HG03521 (cell line): ENCODE measurements at regions not wholly inside any gene's neighbourhood (a gene's known extent, or its start where the extent isn't known, plus 50 kb on each side); places are given as distances from the start of the nearest gene placed in this dataset.
"Not testable (repeated sequence)": the region's sequence is repeated elsewhere in the genome, so short reads cannot be mapped to it uniquely, and the experiment has no call there.

Experiments
- ATAC-seq: cut with Tn5 transposase; IDR thresholded peaks from one replicate; pipeline ENCODE4 v1.9.1; 2021; ENCODE audit warnings: mild to moderate bottlenecking, moderate library complexity; ENCODE audit not compliant: unreplicated experiment

DNA sequence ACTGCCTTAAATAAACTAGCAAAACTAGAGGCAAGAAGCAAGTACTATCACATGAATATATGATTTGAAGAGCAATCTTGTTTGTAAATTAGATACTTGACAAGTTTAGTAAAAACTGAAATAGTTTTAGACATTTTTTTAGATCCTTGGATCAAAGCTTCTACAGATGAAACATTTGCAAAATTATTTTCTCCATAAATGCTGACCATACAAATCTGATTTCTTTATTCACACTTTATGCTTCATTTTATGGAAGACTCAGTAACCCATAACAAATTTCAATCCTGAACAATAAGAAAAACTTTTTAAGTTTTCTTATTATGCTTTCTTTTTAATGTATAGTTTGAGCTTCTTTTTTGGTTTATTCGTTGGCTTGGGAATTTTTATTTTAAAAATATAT lies 750.2 kb upstream of the SLITRK5 start:
- no peak for ATAC-seq

DNA sequence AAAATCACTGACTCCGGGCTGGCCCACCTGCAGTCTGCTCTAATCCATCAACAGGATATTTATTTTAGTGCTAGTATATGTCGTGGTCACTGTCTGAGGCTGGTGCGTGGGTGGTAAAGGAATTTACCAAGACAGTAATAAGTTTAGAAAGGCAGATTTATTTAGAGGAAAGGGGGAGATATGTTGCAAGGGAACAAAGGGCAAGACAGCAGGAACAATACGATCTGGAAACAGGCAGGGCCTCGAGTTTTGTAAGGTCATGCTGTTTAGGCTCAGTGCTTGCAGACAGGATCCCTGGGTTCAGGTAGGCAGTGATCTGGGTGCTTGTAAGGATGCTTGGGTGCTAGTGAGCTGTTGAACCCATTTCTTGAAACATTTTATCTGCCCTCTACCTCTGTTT lies 748.2 kb upstream of the SLITRK5 start:
- no peak for ATAC-seq

DNA sequence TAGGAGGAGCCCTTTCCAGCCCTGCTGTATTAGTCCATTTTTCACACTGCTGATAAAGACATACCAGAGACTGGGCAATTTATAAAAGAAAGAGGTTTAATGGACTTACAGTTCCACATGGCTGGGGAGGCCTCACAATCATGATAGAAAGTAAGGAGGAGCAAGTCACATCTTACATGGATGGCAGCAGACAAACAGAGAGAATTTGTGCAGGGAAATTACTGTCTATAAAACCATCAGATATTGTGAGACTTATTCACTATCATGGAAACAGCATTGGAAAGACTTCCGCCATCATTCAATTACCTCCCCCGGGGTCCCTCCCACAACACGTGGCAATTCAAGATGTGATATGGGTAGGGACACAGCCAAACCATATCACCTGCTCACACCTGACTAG lies 744.3 kb upstream of the SLITRK5 start:
- not testable (repeated sequence) for ATAC-seq

DNA sequence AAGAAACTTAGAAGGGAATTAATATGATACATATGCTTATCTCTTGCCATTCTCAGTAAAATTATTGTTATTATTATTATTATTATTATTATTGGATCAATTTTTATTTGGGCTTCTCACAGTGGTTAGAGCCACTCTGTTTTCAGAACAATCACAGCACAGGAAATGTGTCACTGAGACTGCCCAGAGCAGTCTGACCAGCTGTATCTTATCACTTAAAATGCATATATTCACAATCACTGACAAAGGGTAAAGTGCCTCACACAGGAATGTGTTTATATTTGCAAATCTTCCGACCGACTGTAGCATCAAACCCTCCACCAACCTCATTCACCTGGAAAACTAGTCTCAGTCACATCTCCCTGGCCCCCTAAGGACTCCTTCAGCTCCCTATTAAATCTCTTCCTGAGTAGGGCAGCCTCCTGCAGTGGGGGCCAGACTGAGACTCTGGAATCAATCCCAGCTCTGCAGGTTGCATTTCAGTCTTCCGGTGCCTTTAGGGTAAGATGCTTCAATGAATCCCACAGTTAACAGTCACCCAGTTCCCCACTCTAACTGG lies 738.3 kb upstream of the SLITRK5 start:
- ATAC-seq = no peak

DNA sequence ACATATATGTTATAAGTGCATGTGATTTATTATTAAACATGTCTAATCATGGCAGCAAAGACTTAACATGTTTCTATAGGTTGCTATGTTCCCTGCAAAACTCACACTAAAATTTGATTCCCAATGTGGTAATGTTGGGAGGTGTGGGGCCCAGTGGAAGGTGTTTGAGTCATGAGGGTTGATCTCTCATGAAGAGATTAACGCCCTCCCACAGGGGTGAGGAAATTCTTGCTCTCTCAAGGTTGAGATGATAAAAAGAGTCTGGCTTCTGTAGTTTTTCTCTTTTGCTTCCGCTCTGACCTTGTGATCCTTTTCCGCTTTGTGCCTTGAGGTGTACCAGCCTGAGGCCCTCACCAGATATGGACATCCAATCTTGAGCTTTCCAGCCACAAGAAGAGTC lies 737.5 kb upstream of the SLITRK5 start:
- no peak for ATAC-seq

DNA sequence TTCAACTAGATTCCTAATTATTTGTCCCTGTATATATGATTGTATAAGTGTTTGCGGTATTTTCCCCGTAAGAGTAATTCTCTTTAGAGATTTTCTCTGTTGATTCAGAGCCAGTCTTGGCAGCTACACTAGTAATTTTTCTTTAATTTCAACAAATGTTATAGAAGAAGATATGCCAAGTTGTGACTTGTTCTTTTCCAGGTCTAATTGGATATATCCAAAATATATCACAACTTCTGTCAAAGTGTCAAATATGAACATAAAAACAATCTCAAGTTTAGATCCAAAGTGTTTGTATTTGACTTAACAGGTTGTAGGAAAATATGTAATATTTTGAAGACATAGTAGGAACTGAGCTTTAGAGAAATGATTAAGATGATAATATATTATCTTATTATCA lies 733.9 kb upstream of the SLITRK5 start:
- no peak for ATAC-seq

DNA sequence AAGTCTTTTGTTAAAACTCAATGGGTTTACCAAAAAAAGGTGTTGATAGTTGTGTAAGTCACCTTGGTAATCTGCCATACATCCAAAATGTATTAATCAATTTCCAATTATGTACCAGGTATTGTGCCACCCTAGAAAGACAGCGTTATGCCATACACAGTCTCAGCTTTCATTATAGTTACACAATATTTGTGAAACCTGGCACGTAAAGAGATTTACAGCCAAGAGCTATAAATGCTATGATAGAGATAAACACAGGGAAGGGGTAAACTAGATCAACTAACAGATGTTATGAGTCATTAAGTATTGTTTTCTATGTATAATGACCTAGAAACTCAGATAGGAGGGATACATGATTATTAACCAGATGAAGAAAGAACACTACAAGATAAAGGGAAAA lies 725.6 kb upstream of the SLITRK5 start:
- ATAC-seq = no peak

DNA sequence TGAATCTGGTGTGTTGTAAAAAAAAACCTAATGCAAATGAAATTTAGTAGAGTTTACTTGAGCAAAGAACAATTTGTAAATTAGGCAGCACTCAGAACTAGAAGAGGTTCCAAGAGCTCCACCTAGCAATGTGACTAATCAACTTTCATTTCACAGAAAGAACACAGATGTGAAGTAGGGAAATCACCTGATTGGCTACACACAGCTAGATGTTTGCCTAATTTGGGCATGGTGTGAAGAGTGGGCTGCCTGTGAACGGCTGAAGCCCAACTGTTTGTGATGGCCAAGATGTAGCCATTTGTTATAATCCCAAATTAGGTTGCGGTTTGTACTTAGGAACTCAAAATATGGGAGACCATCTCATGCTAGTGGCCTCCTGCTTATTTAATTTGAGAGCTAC lies 724.4 kb upstream of the SLITRK5 start:
- ATAC-seq = no peak

DNA sequence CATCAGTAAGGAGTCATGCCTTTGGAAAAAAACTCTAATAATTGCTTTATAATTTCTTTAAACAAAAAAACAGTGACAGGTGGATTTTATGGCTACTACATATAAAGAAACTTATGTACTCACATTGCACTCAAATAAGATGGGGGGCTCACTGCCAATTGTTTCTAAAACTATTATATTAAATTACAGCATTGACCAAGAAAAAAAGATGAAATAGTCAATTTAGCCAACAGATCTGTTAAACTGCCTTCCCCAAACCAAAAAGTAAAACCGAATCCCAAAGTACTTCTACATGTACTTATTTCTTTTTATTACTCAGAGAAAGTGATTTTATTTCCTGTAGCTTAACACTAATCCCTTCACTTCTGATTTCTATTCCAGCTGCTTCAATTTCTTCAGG lies 716.8 kb upstream of the SLITRK5 start:
- ATAC-seq = no peak

DNA sequence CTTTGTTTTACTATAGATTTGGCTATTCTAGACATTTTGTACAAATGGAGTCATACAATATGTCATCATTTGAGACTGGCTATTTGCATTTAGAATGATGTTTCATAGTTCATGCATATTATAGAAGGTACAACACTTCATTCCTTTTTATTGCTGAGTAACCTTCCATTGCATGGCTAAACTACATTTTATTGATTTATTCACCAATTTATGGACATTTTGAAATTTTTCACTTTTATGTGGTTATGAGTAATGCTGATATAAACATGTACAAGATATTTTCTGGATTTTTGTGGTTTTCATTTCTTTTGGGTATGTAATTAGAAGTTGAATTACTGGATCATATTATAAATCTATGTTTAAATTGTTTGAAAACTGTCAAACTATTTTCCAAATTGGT lies 710.3 kb upstream of the SLITRK5 start:
- ATAC-seq = no peak

DNA sequence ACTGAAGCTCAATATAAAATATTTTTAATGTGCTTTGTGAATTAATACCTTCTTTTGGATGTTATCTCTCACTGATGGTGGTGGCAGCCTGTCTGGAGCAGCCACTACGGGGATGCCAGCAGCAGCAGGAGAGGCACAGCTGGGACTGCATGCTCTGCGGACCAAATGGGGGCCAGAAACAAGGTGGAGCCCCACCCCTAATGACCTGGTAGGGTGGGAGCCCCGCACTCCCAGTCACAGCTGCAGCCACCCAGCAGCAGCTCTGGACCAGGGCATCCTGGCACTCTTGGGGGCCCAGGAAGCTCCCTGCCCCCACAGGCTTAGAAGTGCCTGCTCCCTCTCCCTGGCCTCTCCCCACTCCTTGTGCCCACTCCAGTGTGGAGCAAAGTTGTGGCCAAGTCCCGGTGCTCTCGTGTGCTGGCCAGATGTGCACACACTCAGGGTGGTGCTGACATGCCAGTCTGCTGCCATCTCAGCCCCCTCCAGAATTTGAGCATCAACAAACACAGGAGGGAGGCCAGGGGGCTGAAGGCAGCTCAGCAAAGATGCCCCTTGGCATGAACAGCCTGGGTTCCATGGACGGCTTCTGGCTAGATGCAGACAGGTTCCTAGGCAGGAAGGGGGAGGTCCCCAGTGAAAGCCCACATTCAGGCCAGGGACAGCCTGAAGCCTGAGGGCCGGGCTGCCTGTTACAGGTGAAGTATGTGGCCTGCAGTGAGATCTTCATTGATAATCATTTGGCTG lies 696.7 kb upstream of the SLITRK5 start:
- ATAC-seq = no peak

DNA sequence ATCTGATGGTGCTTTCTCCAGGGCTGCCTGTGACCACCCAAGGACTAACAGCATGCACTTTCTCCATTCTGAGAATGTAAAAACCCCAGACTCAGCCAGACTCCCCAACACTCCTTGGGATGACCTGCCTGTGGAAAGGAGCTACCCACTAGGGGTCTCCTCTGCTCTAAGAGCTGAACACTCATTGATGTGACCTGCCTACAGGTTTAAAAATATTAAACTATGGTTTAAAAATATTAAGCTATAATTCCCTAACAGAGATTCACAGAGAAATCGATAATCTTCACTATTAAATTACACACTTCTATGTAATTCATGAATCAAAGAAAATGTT lies 696.2 kb upstream of the SLITRK5 start:
- no peak for ATAC-seq

DNA sequence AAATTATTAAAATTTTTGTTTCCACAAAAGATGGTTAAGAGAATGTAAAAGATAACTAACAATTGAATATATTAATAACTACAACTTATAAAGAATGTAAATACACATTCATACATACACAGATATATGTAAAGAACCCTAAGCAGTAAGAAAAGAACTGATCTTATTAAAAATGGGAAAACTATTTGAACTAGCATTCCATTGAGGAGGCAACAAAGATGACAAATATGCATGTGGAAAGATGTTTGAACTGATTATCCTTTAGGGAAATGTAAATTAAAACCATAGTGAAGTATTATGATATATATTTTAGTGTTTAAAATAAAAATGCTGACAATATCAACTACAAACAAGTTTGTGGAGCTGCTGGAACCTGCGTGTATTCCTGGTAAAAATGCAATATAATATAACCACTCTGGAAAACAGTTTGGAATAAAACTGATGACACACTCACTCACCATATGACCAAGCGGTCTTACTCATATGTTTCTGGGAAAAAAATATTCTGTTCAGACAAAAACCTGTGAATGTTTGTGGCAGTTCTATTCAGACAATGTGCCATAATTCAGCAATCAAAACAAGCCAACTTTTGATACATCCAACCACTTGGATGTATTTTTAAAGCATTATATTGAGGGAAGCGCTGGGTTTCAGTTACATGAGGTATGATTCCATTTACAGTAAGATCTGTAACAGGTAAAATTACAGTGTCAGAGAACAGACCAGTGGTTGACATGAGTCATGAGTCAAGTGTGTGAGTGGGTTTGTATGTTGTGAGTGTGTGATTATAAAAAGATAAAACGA lies 694.4 kb upstream of the SLITRK5 start:
- ATAC-seq = no peak

DNA sequence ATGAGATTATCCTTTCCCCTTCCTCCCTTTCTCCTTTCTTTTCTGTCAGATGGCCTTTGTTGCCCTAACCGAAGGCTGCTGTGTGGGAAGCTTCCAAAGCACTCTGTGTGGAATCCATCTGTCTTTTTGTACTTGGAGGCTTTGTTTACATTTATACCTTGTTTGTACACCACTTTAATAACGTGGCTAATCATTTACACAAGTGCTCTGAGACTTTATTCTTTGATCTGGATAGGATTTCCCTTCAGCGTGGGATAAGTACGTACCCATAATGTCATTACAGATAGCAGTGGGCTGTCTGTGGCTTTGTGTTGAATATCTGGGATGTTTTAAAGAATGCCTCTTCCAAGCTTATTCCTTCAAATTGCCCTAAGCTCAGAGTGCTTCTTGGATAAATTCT lies 684.7 kb upstream of the SLITRK5 start:
- no peak for ATAC-seq

DNA sequence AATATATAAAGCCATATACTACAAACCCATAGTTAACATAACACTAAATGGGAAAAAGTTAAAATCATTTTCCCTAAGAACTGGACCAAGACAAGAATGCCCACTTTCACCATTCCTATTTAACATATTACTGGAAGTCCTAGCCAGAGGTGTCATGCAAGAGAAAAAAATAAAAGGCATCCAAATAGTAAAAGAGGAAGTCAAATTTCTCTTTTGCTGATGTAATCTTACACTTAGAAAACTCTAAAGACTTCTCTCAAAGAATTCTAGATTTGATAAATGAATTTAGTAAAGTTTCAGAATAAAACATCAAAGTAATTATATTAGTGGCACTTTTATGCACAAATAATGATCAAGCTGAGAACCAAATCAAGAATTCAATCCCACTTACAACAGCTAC lies 678.9 kb upstream of the SLITRK5 start:
- ATAC-seq = no peak

DNA sequence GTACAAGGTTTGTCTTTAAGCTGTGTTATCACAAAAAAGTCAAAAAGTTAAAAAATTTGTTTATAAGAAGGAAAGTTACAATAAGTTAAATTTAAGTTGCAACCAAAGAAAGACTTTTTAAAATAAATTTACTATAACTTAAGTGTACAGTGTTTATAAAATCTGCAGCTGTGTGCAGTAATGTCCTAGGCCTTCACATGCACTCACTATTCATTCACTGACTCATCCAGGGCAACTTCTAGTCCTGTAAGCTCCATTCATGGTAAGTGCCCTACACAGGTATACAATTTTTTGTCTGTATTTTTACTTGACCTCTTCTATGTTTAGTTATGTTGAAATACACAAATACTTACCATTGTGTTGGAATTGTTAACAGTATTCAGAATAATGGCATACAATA lies 667.9 kb upstream of the SLITRK5 start:
- ATAC-seq = no peak

DNA sequence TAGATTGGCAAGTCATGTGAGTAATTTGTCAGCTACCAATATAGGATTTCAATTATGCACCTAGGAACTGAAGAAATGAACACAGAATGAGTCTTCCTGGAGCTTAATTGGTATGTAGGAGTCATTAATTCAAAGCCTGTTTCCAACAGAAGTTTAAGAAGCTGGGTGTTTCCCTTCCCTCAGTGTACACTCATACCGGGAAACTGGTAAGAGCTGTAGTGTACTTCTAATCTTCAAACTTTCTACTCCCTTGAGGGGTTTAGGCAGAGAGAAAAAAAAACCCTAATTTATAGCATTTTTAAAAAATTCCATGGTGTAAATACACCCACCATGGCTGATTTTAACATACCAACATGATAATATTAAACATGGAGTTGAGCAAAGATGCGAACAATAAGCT lies 665.7 kb upstream of the SLITRK5 start:
- ATAC-seq = no peak

DNA sequence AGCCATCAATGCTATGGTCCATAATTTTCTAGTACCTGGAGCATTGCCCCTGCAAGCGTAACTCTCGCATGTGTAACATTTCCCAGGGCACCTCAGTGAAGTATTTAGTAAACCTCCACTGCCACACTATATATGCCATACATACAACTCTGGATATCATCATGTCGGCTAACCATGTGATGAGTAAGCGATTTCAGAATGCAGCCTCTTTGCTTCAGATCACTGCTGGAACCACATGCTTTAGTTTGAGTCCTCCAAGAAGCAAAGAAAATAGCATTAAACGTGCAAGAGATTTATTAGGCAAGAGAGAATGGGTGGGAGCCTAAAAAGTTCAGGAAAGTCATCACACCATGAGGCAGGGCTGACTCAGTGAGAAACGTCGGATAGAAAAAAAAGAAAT lies 635.6 kb upstream of the SLITRK5 start:
- ATAC-seq = no peak

DNA sequence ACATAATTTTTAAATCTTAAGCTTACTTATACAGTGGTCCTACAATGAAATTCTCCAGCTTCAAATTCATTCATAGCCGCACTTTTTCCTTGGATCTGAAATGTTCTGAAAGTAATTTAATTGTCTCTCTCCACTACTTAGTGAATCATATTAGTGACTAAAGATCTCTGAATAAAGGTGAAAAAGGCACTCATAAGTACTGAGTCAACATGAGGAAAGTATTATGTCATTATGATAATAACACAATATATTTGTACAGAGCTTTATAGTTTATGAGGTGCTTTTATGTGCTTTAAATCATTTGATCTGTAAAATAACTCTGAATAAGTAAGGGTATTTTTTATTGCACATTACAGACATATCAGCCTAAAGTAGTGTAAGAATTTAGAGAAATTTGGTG lies 628.2 kb upstream of the SLITRK5 start:
- no peak for ATAC-seq

DNA sequence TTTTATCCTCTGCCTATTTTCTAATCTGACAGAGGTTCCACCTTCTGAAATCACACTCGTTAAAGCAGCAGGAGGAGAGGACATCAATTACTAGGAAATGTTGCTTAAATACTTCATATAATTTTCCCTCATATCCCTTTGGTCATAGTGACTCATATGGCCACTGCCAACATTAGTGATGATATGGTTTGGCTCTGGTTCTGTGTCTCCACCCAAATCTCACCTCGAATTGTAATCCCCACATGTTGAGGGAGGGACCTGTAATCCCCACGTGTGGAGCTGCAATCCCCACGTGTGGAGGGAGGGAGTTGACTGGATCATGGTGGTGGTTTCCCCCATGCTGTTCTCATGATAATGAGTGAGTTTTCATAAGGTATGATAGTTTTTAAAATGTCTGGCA lies 618.4 kb upstream of the SLITRK5 start:
- ATAC-seq = no peak

DNA sequence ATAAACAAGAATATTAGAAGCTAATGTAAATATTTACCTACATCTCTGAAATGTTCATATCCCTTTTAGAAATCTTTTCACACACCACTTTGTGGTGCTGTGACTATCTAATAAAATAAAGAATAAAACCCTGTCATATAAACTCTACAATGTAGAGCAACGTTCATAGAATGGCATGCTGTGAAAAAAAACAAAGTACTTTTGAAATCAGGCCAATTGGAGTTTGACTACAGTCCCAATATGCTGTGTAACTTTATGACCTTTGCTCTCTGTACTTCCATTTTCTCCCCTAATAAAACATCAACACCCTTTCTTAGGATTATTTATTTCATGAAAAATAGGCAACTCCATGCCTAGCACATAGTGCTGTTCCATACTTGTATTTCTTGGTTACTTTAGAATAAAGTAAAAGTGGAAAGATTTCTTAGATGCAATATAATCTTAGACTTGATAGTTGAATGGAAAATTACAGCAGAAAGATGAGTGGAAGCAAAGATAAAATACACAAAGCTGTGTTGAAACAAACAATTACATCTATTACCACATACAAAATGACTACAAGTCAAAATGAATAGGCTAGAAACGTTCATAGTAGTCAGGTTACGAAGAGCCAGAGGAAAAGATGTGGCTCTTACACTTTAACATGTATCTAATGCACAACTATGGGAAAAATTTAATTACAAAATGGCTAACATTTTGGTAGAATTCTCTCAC lies 613.2 kb upstream of the SLITRK5 start:
- ATAC-seq = no peak
